Tibial artery (tissue), 4 donors: ENCODE measurements at regions not wholly inside any gene's neighbourhood (a gene's known extent, or its start where the extent isn't known, plus 50 kb on each side); places are given as distances from the start of the nearest gene placed in this dataset.

Experiments used
- DNase-seq, 2 donors: peaks; one replicate each; pipeline ENCODE4 v3.0.0-alpha.2; 2019
- H3K27ac ChIP-seq, 2 donors: fragments of 200-600 bp; sonication (generic) in 1 of 2; 1 replicate in 1 of 2; 2 replicates in 1 of 2; pipeline ENCODE4 v1.5.1; 2018 to 2019; ENCODE audit warnings: mild to moderate bottlenecking in 1 of 2
- H3K27me3 ChIP-seq, 2 donors: fragments of 200-600 bp; sonication (generic) in 1 of 2; one replicate each; pipeline versions ENCODE4 v1.5.1 to v1.6.0; 2016 to 2019
- H3K36me3 ChIP-seq, 3 donors: fragments of 200-600 bp; sonication (generic) in 2 of 3; one replicate each; pipeline ENCODE4 v1.5.1; 2016 to 2019; ENCODE audit warnings: mild to moderate bottlenecking in 2 of 3
- H3K4me1 ChIP-seq, 4 donors: fragments of 200-600 bp; sonication (generic) in 2 of 4; 1 replicate in 3 of 4; 2 replicates in 1 of 4; pipeline ENCODE4 v1.5.1; 2016 to 2019
- H3K4me3 ChIP-seq, 2 donors: fragments of 200-600 bp; sonication (generic) in 1 of 2; 1 replicate in 1 of 2; 2 replicates in 1 of 2; pipeline ENCODE4 v1.5.1; 2018 to 2019; ENCODE audit warnings: mild to moderate bottlenecking in 2 of 2
- H3K9me3 ChIP-seq, 3 donors: fragments of 200-600 bp; sonication (generic) in 1 of 3; one replicate each; pipeline ENCODE4 v1.5.1; 2016 to 2019
- intact Hi-C: fragments of 100-400 bp; cut with DNase I; formaldehyde crosslinking; loops from one replicate; pipeline ENCODE4 v1.15.0; 2023; ENCODE audit warnings: low total_unique reads
- TF ChIP-seq, protein P1 (sequence below), 2 experiments: fragments of 200-600 bp in 1 of 2; fragments of 450-650 bp in 1 of 2; IDR thresholded peaks; one replicate each; pipeline ENCODE4 v1.5.1; 2017 to 2019; ENCODE audit warnings: antibody characterized with exemption in 2 of 2, mild to moderate bottlenecking in 1 of 2, moderate library complexity in 1 of 2

DNA sequence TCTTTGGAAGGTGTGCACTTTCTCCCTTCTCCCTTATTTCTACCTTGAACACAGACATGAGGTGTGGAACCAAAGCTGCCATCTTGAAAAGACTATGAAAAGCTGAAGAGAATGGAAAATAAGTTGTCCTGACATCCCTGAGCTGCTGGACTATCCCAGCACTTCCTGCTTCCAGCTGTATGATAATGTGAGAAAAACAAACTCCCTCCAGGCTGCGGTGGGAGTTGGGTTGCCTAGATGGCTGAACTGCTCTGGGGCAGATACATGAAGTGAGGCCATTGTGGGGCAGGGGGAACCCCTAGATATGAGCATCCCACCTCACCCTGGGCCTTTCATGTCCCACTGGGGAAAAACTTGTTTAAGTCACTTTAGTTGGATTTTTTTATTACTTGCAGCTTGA is 82.4 kb downstream of the BOD1 start:
- DNase-seq: no peak
- TF ChIP-seq, protein P1, sequence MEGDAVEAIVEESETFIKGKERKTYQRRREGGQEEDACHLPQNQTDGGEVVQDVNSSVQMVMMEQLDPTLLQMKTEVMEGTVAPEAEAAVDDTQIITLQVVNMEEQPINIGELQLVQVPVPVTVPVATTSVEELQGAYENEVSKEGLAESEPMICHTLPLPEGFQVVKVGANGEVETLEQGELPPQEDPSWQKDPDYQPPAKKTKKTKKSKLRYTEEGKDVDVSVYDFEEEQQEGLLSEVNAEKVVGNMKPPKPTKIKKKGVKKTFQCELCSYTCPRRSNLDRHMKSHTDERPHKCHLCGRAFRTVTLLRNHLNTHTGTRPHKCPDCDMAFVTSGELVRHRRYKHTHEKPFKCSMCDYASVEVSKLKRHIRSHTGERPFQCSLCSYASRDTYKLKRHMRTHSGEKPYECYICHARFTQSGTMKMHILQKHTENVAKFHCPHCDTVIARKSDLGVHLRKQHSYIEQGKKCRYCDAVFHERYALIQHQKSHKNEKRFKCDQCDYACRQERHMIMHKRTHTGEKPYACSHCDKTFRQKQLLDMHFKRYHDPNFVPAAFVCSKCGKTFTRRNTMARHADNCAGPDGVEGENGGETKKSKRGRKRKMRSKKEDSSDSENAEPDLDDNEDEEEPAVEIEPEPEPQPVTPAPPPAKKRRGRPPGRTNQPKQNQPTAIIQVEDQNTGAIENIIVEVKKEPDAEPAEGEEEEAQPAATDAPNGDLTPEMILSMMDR (IDR thresholded peaks at IDR 0.05): no peak
- Histone ChIP-seq H3K27me3 (no peaks in the 10 kb centered on the region), H3K4me3 (no peak overlapping the region), H3K36me3 (no peaks in the 10 kb centered on the region), H3K9me3 (no peaks in the 10 kb centered on the region), H3K4me1 (no peaks in the 10 kb centered on the region), H3K27ac (no peak overlapping the region)
- intact Hi-C loops: no loop called here

DNA sequence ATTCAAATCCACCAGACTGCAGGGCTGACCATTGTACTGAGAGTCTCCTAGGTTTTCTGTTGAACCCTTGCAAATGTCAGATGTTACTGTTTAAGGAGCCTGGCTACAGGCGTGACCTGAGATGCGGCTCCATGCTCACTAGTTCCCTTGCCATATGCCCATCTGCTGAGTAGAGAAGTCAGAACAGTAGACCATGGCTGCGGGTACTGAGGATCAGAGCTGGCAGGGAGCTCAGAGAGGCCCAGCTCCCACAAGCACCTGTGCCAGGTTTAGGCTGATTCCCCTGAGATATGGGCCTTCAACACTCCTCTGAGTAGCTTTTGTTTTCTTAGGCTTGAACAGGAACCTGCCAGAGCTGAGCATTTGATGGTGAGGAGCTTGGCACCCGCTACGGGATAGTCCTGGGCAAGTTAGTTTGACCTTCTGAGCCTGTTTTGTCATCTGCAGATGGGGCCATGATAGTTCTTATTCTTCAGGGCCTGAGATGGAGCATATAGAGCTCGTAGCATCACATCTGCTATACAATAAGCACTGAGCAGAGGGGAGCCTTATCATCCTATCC is 83.7 kb downstream of the BOD1 start:
- Histone ChIP-seq H3K36me3 (no peaks in the 10 kb centered on the region), H3K9me3 (no peaks in the 10 kb centered on the region), H3K27ac (no peak overlapping the region), H3K27me3 (no peaks in the 10 kb centered on the region), H3K4me3 (no peak overlapping the region), H3K4me1 (no peaks in the 10 kb centered on the region)
- DNase-seq: no peak
- intact Hi-C loops: no loop called here
- TF ChIP-seq, protein P1 (IDR thresholded peaks at IDR 0.05): no peak

DNA sequence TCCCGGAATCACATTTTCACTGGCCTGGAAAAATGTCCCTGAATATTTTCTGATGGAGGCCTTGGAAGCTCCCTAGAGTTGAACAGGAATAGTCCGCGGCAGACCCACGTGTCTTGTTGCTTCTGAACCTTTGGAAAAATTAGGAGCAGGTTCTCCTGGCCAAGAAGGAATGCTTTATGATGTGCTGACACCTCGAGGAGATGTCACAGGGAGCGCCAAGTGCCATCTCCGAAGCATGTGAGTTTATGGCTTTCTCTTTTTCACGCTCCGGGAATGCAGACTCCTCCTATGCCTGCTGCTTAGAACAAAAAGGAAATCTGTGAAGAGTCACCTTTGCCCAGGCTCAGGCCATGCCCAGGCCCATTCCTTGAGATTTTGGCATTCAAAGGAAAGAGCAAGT is 84.6 kb downstream of the BOD1 start:
- no peak overlapping the region for H3K27ac ChIP-seq
- intact Hi-C loops: no loop called here

DNA sequence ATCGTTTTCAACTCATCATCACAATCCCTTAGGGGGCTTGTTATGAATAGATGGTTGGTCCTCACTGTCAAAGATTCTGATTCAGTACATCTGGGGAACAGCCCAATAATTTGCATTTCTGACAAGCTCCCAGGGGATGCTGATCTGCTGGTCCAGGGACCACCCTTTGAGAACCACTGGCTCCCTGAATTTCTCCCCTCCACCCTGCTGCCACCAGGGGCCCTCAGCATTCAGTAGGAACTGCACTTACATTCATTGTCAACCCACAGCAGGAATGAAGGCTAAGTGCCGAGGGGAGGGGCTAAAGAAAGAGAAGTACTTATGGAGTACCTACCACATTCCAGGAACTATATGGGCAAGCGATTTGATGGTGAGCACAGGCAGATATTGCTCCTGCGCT is 85.9 kb downstream of the BOD1 start:
- intact Hi-C loops: no loop called here
- TF ChIP-seq, protein P1 (IDR thresholded peaks at IDR 0.05): no peak
- Histone ChIP-seq H3K4me1 (no peaks in the 10 kb centered on the region), H3K27me3 (no peaks in the 10 kb centered on the region), H3K27ac (no peak overlapping the region), H3K9me3 (no peaks in the 10 kb centered on the region), H3K4me3 (no peak overlapping the region), H3K36me3 (no peaks in the 10 kb centered on the region)
- no peak for DNase-seq

More for the DNA sequence above, 84.6 kb downstream of the BOD1 start:
- DNase-seq: no peak
- Histone ChIP-seq H3K9me3 (no peaks in the 10 kb centered on the region), H3K27me3 (no peaks in the 10 kb centered on the region), H3K4me1 (no peaks in the 10 kb centered on the region), H3K36me3 (no peaks in the 10 kb centered on the region), H3K4me3 (no peak overlapping the region)
- TF ChIP-seq, protein P1 (IDR thresholded peaks at IDR 0.05): no peak

DNA sequence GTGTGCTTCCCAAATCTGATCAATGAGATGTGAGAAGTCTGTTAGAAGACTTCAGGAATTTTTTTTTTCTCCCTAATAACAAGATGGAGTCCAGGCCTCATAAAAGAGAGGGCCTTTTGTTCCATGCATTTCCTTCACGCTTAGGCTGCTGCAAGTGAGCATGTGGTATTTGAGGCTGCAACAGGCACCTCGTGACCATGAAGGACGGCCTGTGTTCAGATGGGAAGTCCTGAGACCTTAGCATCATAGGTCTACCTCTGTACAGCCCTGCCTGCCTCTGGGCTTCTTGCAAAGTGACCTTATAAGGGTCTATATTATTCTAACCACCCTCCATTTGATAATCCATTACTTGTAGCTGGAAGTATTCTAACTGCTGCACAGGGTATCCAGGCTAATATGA is 86.6 kb downstream of the BOD1 start:
- Histone ChIP-seq H3K27me3 (no peaks in the 10 kb centered on the region), H3K4me3 (no peak overlapping the region), H3K9me3 (no peaks in the 10 kb centered on the region), H3K27ac (no peak overlapping the region), H3K4me1 (no peaks in the 10 kb centered on the region), H3K36me3 (no peaks in the 10 kb centered on the region)
- TF ChIP-seq, protein P1 (IDR thresholded peaks at IDR 0.05): no peak
- no peak for DNase-seq
- intact Hi-C loops: no loop called here

DNA sequence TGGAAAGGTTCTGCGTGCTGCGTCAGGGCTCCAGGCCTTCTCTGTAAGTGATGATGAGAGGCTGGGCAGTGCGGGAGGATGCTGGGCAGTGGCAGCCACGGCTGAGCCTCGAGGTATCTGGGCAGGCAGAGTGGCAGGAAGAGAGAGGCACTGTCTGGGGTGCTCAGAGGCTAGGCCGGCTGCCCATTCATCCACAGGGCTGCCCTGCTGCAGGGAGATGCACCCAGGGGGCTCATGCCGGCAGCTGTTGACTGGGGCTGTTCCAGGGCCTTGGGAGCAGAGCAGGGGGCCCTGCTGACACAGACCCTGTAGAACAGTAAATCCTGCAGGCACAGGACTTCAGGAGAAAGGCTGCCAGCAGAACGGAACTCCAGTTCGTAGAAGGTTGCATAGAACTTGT is 88.8 kb downstream of the BOD1 start:
- Histone ChIP-seq H3K4me1 (no peaks in the 10 kb centered on the region), H3K27me3 (no peaks in the 10 kb centered on the region), H3K9me3 (no peaks in the 10 kb centered on the region), H3K27ac (no peak overlapping the region), H3K4me3 (no peak overlapping the region), H3K36me3 (no peaks in the 10 kb centered on the region)
- intact Hi-C loops: no loop called here
- DNase-seq: no peak
- TF ChIP-seq, protein P1 (IDR thresholded peaks at IDR 0.05): no peak
